SK-N-MC (cell line): ENCODE measurements at regions not wholly inside any gene's neighbourhood (a gene's known extent, or its start where the extent isn't known, plus 50 kb on each side); places are given as distances from the start of the nearest gene placed in this dataset.
A peak's percentile ranks its signal among the peaks of the same experiment; 100 is the strongest.

Experiments
- DNase-seq: peaks from one replicate; pipeline ENCODE4 v3.0.0-alpha.2; 2011; ENCODE audit warnings: low read depth, low spot score
- H3K27ac ChIP-seq: fragments of 200-600 bp; sonication (generic); 2 replicates; pipeline ENCODE4 v1.5.1; 2016; ENCODE audit warnings: mixed run types
- H3K36me3 ChIP-seq: fragments of 200-600 bp; sonication (generic); 2 replicates; pipeline ENCODE4 v1.6.1; 2017; ENCODE audit warnings: antibody characterized with exemption, low read length, mixed read lengths; ENCODE audit not compliant: insufficient read depth
- H3K4me3 ChIP-seq: fragments of 200-600 bp; sonication (generic); 2 replicates; pipeline ENCODE4 v1.5.1; 2016
- H3K9ac ChIP-seq: fragments of 200-600 bp; sonication (generic); 2 replicates; pipeline ENCODE4 v1.8.0; 2017; ENCODE audit warnings: mixed run types, mixed read lengths; ENCODE audit not compliant: insufficient read length
- H3K9me3 ChIP-seq: fragments of 200-600 bp; sonication (generic); 2 replicates; pipeline ENCODE4 v1.6.1; 2017; ENCODE audit warnings: low read depth, mild to moderate bottlenecking, antibody characterized with exemption, low read length, moderate library complexity, mixed read lengths
- EZH2 ChIP-seq: fragments of 200-600 bp; sonication (generic); IDR thresholded peaks from one replicate; pipeline ENCODE4 v1.6.1; 2017; ENCODE audit warnings: antibody characterized with exemption
- FOXP2 ChIP-seq: optimal IDR thresholded peaks from 2 replicates; pipeline ENCODE3; 2011; ENCODE audit warnings: mild to moderate bottlenecking, moderate library complexity; ENCODE audit not compliant: insufficient read depth; ENCODE audit errors: extremely low read length, control extremely low read depth
- POLR2AphosphoS5 ChIP-seq: IDR thresholded peaks from 2 replicates; pipeline ENCODE4 v1.6.1; 2012; ENCODE audit warnings: mild to moderate bottlenecking, low read depth, low read length, borderline replicate concordance

GRCh38 chr13:58865286-58865685, 1233.7 kb downstream of the PCDH17 start:
- DNase-seq, result no peak
- H3K4me3 ChIP-seq, result no peak overlapping the region

GRCh38 chr13:58869566-58869965, 1238.0 kb downstream of the PCDH17 start:
- Histone ChIP-seq H3K9ac (no peak overlapping the region), H3K27ac (no peak overlapping the region), H3K4me3 (no peak overlapping the region), H3K9me3 (no peaks in the 10 kb centered on the region), H3K36me3 (no peaks in the 10 kb centered on the region)
- no peak for DNase-seq
- no peak for TF ChIP-seq EZH2
- no peak for TF ChIP-seq FOXP2
- no peak for TF ChIP-seq POLR2AphosphoS5

More at GRCh38 chr13:58865286-58865685, 1233.7 kb downstream of the PCDH17 start:
- no peaks in the 10 kb centered on the region for H3K36me3 ChIP-seq
- TF ChIP-seq EZH2, result no peak
- no peak for TF ChIP-seq FOXP2
- no peak for TF ChIP-seq POLR2AphosphoS5
- H3K27ac ChIP-seq, result no peak overlapping the region
- H3K9me3 ChIP-seq, result no peaks in the 10 kb centered on the region
- no peak overlapping the region for H3K9ac ChIP-seq

- Histone ChIP-seq H3K9me3 (no peaks in the 10 kb centered on the region), H3K27ac (peak overlapping the region; percentile 15; the same call in 1 of the 2 replicates), H3K9ac (no peak overlapping the region), H3K4me3 (0 out of 2 replicates have a peak overlapping the region, but pooled peaks have one; percentile 8), H3K36me3 (no peaks in the 10 kb centered on the region)
- no peak for TF ChIP-seq FOXP2
- no peak; the same call in 1 of the 2 replicates for TF ChIP-seq POLR2AphosphoS5
- no peak for TF ChIP-seq EZH2
- DNase-seq, result no peak
Observed at GRCh38 chr13:58876473-58876872, 1244.9 kb downstream of the PCDH17 start.

GRCh38 chr13:58879114-58879513, 1247.6 kb downstream of the PCDH17 start:
- H3K9ac ChIP-seq, result no peak overlapping the region
- TF ChIP-seq EZH2 (no peak), POLR2AphosphoS5 (no peak), FOXP2 (no peak)
- H3K36me3 ChIP-seq, result no peaks in the 10 kb centered on the region
- no peak overlapping the region for H3K27ac ChIP-seq
- no peak overlapping the region for H3K4me3 ChIP-seq
- H3K9me3 ChIP-seq, result no peaks in the 10 kb centered on the region
- no peak for DNase-seq

GRCh38 chr13:58882516-58882915, 1251.0 kb downstream of the PCDH17 start:
- peak; percentile 56 for DNase-seq
- peak overlapping the region; percentile 48 for H3K4me3 ChIP-seq
- no peaks in the 10 kb centered on the region for H3K9me3 ChIP-seq
- H3K27ac ChIP-seq, result peak overlapping the region; percentile 60; the same call in 1 of the 2 replicates
- TF ChIP-seq POLR2AphosphoS5, result no peak
- H3K36me3 ChIP-seq, result no peaks in the 10 kb centered on the region
- H3K9ac ChIP-seq, result no peak overlapping the region

GRCh38 chr13:58883405-58883804, 1251.9 kb downstream of the PCDH17 start:
- DNase-seq, result no peak
- no peak for TF ChIP-seq EZH2
- TF ChIP-seq FOXP2, result no peak
- TF ChIP-seq POLR2AphosphoS5, result no peak
- Histone ChIP-seq H3K9me3 (no peaks in the 10 kb centered on the region), H3K27ac (no peak overlapping the region), H3K9ac (no peak overlapping the region), H3K36me3 (no peaks in the 10 kb centered on the region), H3K4me3 (no peak overlapping the region)

GRCh38 chr13:58884353-58885209, 1253.0 kb downstream of the PCDH17 start:
- 0 out of 2 replicates have a peak overlapping the region, but pooled peaks have one; percentile 22 for H3K27ac ChIP-seq
- no peaks in the 10 kb centered on the region for H3K9me3 ChIP-seq
- 0 out of 2 replicates have a peak overlapping the region, but pooled peaks have one; percentile 10 for H3K4me3 ChIP-seq
- no peak overlapping the region for H3K9ac ChIP-seq
- no peak for DNase-seq
- H3K36me3 ChIP-seq, result no peaks in the 10 kb centered on the region
- TF ChIP-seq FOXP2 (no peak), POLR2AphosphoS5 (no peak), EZH2 (no peak)

GRCh38 chr13:58889474-58889873, 1257.9 kb downstream of the PCDH17 start:
- no peak for TF ChIP-seq FOXP2
- no peak for TF ChIP-seq POLR2AphosphoS5
- no peak for TF ChIP-seq EZH2
- DNase-seq, result no peak
- no peak overlapping the region for H3K9ac ChIP-seq

More at GRCh38 chr13:58889474-58889873, 1257.9 kb downstream of the PCDH17 start:
- Histone ChIP-seq H3K9me3 (peaks cover 6% of the 10 kb centered on the region; the same call in 1 of the 2 replicates), H3K4me3 (no peak overlapping the region), H3K36me3 (no peaks in the 10 kb centered on the region), H3K27ac (no peak overlapping the region)
